Lower leg skin (tissue), 4 donors: ENCODE measurements at regions not wholly inside any gene's neighbourhood (a gene's known extent, or its start where the extent isn't known, plus 50 kb on each side); places are given as distances from the start of the nearest gene placed in this dataset.

Source experiments
- DNase-seq, 2 donors: peaks; one replicate each; pipeline ENCODE4 v3.0.0-alpha.2; 2019; ENCODE audit warnings: low spot score in 2 of 2
- H3K4me3 ChIP-seq: fragments of 200-600 bp; sonication (generic); 2 replicates; pipeline ENCODE4 v1.5.1; 2017; ENCODE audit warnings: mild to moderate bottlenecking, low read depth; ENCODE audit not compliant: poor library complexity, severe bottlenecking
- CTCF ChIP-seq, 3 donors: fragments of 450-650 bp; IDR thresholded peaks; one replicate each; pipeline ENCODE4 v1.5.1; 2016; ENCODE audit warnings: antibody characterized with exemption in 3 of 3, mild to moderate bottlenecking in 3 of 3, moderate library complexity in 2 of 3
- POLR2A ChIP-seq, 2 donors: fragments of 450-650 bp; IDR thresholded peaks; one replicate each; pipeline ENCODE4 v1.6.1; 2016 to 2017; ENCODE audit warnings: antibody characterized with exemption in 2 of 2, mild to moderate bottlenecking in 1 of 2, moderate library complexity in 1 of 2
- WGBS, 2 donors: methylation state at CpG; one replicate each; pipeline ENCODE4 v1.1.5; 2018; 5-methylcytosine and 5-hydroxymethylcytosine counted together
- intact Hi-C: fragments of 100-400 bp; cut with DNase I; formaldehyde crosslinking; loops from one replicate; pipeline ENCODE4 v1.15.0; 2023; ENCODE audit warnings: low total_unique reads

GRCh38 chr4:137825505-137825904 is 293.2 kb upstream of the PCDH18 start:
- WGBS, 2 donors = 84 to 95% methylated on average over 1 of the region's 1 CpG
- intact Hi-C loops = no loop called here
- DNase-seq = no peak
- TF ChIP-seq POLR2A (IDR thresholded peaks at IDR 0.05) (no peak), CTCF (IDR thresholded peaks at IDR 0.05) (no peak)
- H3K4me3 ChIP-seq = no peak overlapping the region

GRCh38 chr4:137823007-137823406 is 290.7 kb upstream of the PCDH18 start:
- no peak for TF ChIP-seq CTCF (IDR thresholded peaks at IDR 0.05)
- intact Hi-C loops = no loop called here
- no peak for DNase-seq
- no peak overlapping the region for H3K4me3 ChIP-seq
- WGBS, 2 donors = 67 to 75% methylated on average over 2 of the region's 2 CpGs

DNA sequence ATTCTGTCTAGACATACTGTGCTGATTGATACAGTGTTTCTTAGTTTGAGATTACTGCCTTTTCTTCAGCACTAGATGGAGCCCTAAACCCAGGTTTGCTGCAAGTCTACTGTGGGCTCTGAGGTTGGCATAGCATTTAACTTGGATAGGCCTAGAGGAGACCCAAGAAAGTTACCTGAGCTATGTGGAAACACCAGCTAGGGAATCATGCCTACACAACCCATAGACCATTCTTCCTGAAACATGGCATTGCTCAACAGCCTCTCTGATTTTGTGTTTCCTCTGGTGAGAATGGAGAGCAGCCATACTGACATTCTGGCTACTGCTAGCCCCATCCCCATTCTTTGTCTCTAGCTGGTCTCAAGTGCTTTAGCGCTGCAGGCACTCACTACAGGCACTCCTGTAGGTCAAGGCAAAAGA is 287.7 kb upstream of the PCDH18 start:
- WGBS, 2 donors = 90 to 97% methylated on average over 1 of the region's 1 CpG
- no peak overlapping the region for H3K4me3 ChIP-seq
- DNase-seq = no peak
- no peak for TF ChIP-seq CTCF (IDR thresholded peaks at IDR 0.05)
- no peak for TF ChIP-seq POLR2A (IDR thresholded peaks at IDR 0.05)
- intact Hi-C loops = no loop called here

GRCh38 chr4:137812258-137812657 is 280.0 kb upstream of the PCDH18 start:
- intact Hi-C loops = no loop called here
- WGBS, 2 donors = 87 to 90% methylated on average over 4 of the region's 4 CpGs
- no peak for TF ChIP-seq CTCF (IDR thresholded peaks at IDR 0.05)
- no peak for TF ChIP-seq POLR2A (IDR thresholded peaks at IDR 0.05)

DNA sequence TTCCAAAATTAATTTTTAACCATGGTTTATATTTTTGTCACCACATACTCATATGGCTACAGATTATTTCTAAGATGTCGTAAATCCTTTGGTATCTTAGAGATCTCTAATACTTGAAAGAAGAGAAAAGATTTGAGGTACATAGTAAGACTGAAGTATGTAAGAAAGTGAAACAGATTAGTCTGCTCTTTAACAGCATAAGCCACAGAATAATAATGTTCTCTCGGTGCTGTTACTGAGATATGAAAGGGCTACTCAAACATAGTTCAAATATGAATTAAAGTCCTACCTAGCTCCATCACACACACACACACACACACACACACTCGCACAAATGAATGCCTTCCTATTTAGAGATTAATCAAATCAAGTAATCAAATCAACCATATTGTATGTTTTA is 274.1 kb upstream of the PCDH18 start:
- 88 to 91% methylated on average over 3 of the region's 3 CpGs for WGBS, 2 donors
- H3K4me3 ChIP-seq = no peak overlapping the region
- DNase-seq = no peak
- TF ChIP-seq POLR2A (IDR thresholded peaks at IDR 0.05) (no peak), CTCF (IDR thresholded peaks at IDR 0.05) (no peak)
- intact Hi-C loops = no loop called here

More at GRCh38 chr4:137812258-137812657, 280.0 kb upstream of the PCDH18 start:
- no peak for DNase-seq
- no peak overlapping the region for H3K4me3 ChIP-seq

DNA sequence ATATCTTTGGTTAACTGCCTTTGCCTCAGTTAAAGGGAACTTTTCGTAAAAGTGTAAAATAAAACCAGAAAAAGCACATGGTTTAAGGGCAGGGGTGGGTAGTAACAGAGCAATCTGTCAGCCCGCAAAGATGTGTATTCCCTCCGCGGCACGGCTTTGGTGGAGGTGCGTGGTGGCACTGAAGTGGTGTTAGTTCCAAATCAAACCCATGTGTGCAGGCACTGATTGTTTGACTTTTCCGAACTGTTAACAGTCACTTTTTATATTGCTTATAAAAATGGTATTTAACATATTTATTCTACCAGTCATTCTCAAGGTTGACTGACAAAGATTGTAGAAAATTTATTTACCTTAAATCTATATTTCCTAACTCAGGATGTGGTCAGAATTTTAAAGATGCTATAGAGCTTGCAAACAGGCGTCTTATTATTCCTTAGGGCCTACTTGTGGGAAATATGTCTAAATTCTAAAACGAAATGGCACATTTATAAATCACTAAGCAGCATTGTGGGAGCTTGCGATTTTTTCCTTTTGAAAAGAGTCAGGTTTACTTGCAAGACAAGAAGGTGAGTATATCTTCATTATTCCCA is 272.7 kb upstream of the PCDH18 start:
- H3K4me3 ChIP-seq = no peak overlapping the region
- intact Hi-C loops = no loop called here
- no peak for DNase-seq
- WGBS, 2 donors = 80 to 83% methylated on average over 10 of the region's 10 CpGs
- TF ChIP-seq POLR2A (IDR thresholded peaks at IDR 0.05) (no peak), CTCF (IDR thresholded peaks at IDR 0.05) (no peak)
